Hepatocyte (in vitro differentiated cells): ENCODE measurements at regions not wholly inside any gene's neighbourhood (a gene's known extent, or its start where the extent isn't known, plus 50 kb on each side); places are given as distances from the start of the nearest gene placed in this dataset.
"Not testable (repeated sequence)": the region's sequence is repeated elsewhere in the genome, so short reads cannot be mapped to it uniquely, and the experiment has no call there.

Experiments used
- DNase-seq: peaks from one replicate; pipeline ENCODE4 v3.0.0-alpha.2; 2016; ENCODE audit warnings: low spot score
- H2AFZ ChIP-seq: fragments of 200-600 bp; sonication (generic); 2 replicates; pipeline ENCODE4 v1.6.0; 2016; ENCODE audit warnings: antibody characterized with exemption, mild to moderate bottlenecking
- H3K27ac ChIP-seq: fragments of 200-600 bp; sonication (generic); 2 replicates; pipeline ENCODE4 v1.5.1; 2016; ENCODE audit warnings: mild to moderate bottlenecking
- H3K27me3 ChIP-seq: fragments of 200-600 bp; sonication (generic); 2 replicates; pipeline ENCODE4 v1.6.1; 2016
- H3K36me3 ChIP-seq: fragments of 200-600 bp; sonication (generic); replicated peaks from 2 replicates; pipeline ENCODE4 v1.5.1; 2016; ENCODE audit warnings: low read depth; ENCODE audit not compliant: insufficient read depth
- H3K4me1 ChIP-seq: fragments of 200-600 bp; sonication (generic); 2 replicates; pipeline ENCODE4 v1.5.1; 2016; ENCODE audit warnings: mild to moderate bottlenecking, moderate library complexity; ENCODE audit not compliant: insufficient read depth
- H3K4me2 ChIP-seq: fragments of 200-600 bp; sonication (generic); 2 replicates; pipeline ENCODE4 v1.6.0; 2016
- H3K4me3 ChIP-seq: fragments of 200-600 bp; sonication (generic); 2 replicates; pipeline ENCODE4 v1.5.1; 2016; ENCODE audit warnings: mild to moderate bottlenecking
- H3K79me2 ChIP-seq: fragments of 200-600 bp; sonication (generic); 2 replicates; pipeline ENCODE4 v1.6.0; 2017; ENCODE audit warnings: mild to moderate bottlenecking
- H3K9me2 ChIP-seq: fragments of 200-600 bp; sonication (generic); replicated peaks from 2 replicates; pipeline ENCODE4 v1.6.0; 2017; ENCODE audit warnings: mild to moderate bottlenecking; ENCODE audit not compliant: insufficient read depth
- H3K9me3 ChIP-seq: fragments of 200-600 bp; sonication (generic); 2 replicates; pipeline ENCODE4 v1.5.1; 2016; ENCODE audit warnings: low read depth, mild to moderate bottlenecking
- H4K20me1 ChIP-seq: fragments of 200-600 bp; sonication (generic); 2 replicates; pipeline ENCODE4 v1.6.0; 2016; ENCODE audit warnings: mild to moderate bottlenecking; ENCODE audit not compliant: insufficient read depth, poor library complexity, severe bottlenecking
- WGBS: methylation state at CpG from one replicate; pipeline ENCODE4 v1.1.6; 2016; ENCODE audit warnings: low lambda C conversion rate; ENCODE audit errors: missing lambda C conversion rate; 5-methylcytosine and 5-hydroxymethylcytosine counted together

DNA sequence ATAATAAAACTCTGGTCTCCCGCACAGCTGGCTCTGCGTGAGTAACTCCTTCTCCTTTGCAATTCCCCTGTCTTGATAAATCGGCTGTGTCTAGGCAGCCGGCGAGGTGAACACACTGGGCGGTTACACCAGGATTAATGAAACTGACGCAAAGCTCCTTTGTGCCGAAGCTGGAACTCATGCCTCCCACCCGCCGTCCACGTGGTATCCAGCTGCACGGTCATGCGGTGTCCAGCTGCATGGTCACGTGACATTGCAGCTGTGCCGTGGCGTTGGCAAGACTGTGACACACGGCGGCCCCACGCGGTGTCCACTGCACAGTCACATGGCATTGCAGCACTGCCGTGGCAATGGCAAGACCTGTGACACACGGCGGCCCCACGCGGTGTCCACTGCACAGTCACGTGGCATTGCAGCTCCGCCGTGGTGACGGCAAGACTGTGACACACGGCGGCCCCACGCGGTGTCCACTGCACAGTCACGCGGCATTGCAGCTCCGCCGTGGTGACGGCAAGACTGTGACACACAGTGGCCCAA lies 350.6 kb downstream of the CNTNAP3B start:
- H4K20me1 ChIP-seq, H3K27ac ChIP-seq, H2AFZ ChIP-seq, H3K4me2 ChIP-seq, H3K9me3 ChIP-seq, H3K27me3 ChIP-seq, H3K4me3 ChIP-seq, H3K79me2 ChIP-seq, H3K4me1 ChIP-seq, H3K36me3 ChIP-seq, DNase-seq, H3K9me2 ChIP-seq: not testable (repeated sequence)
- WGBS: 96% methylated on average over 36 of the region's 38 CpGs

DNA sequence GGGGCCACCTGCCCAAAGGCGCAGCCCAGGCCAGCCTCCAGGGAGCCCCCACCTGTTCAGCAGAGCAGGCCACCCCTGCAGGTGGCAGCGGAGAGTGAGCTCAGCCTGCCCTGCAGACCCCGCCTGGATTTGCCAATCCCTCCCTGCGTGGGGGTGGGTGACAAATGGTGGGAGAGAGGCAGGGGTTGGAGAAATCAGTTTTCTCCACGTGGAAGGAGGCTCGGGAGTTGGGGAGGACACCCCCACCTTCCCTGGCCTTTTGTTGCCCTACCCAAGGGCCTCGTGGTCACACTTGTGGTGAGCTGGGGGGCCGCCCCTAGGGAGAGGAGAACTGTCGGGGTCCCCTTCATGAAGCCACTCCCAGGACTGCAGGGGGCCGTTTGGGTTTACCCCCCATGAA lies 351.7 kb downstream of the CNTNAP3B start:
- H3K79me2 ChIP-seq, H3K4me3 ChIP-seq, H3K9me3 ChIP-seq, H4K20me1 ChIP-seq, H3K27ac ChIP-seq, H3K9me2 ChIP-seq, DNase-seq, H3K4me1 ChIP-seq, H3K36me3 ChIP-seq, H3K4me2 ChIP-seq, H3K27me3 ChIP-seq, H2AFZ ChIP-seq: not testable (repeated sequence)
- 82% methylated on average over 9 of the region's 10 CpGs for WGBS

DNA sequence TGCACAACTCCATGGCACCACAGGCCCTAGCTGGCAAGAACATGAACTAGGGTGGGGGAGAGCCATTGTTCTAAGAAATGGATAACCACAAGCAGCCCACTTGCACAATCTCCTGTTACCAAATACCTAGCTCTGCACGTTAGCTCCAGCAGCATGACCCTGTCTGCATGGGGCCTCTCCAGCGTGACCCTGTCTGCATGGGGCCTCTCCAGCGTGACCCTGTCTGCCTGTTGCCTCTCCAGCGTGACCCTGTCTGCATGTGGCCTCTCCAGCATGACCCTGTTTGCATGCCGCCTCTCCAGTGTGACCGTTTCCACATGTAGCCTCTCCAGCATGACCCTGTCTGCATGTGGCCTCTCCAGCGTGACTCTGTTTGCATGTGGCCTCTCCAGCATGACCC lies 356.7 kb downstream of the CNTNAP3B start:
- not testable (repeated sequence) for H2AFZ ChIP-seq, H3K36me3 ChIP-seq, DNase-seq, H3K27me3 ChIP-seq, H3K79me2 ChIP-seq, H3K27ac ChIP-seq, H3K4me2 ChIP-seq, H3K4me3 ChIP-seq, H3K9me3 ChIP-seq, H3K9me2 ChIP-seq, H3K4me1 ChIP-seq, H4K20me1 ChIP-seq
- 54% methylated on average over 6 of the region's 7 CpGs for WGBS

GRCh38 chr9:41771693-41772092 lies 357.5 kb downstream of the CNTNAP3B start:
- H3K9me2 ChIP-seq, H3K4me2 ChIP-seq, H3K79me2 ChIP-seq, H3K36me3 ChIP-seq, H4K20me1 ChIP-seq, H3K4me1 ChIP-seq, H3K9me3 ChIP-seq, H3K4me3 ChIP-seq, H2AFZ ChIP-seq, DNase-seq, H3K27me3 ChIP-seq, H3K27ac ChIP-seq: not testable (repeated sequence)
- 89% methylated on average over 8 of the region's 12 CpGs for WGBS

GRCh38 chr9:41754822-41755221 lies 374.4 kb downstream of the CNTNAP3B start:
- 77% methylated on average over 6 of the region's 9 CpGs for WGBS
- not testable (repeated sequence) for H3K4me2 ChIP-seq

DNA sequence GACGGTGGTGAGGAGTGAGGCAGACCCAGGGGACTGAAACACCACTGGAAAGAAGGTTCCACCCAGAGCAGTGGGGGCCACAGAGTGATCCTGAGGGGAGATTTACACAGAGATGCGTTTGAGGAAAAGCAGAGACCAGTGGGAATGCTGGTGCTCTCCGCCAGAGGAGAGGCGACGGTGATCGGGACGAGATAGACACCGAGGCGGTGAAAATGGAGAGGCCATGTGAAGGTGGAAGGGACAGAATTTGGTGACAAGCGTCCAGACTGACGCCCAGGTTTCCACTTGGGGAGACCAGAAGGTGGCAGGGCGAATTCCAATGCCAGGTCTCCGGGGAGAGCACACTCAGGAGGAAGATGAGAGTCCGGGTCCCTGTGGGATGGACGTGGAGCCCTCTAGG lies 374.8 kb downstream of the CNTNAP3B start:
- not testable (repeated sequence) for H3K4me3 ChIP-seq, H2AFZ ChIP-seq, H3K9me2 ChIP-seq, H3K4me1 ChIP-seq, H3K4me2 ChIP-seq, H3K9me3 ChIP-seq, H4K20me1 ChIP-seq, H3K27me3 ChIP-seq, H3K27ac ChIP-seq, H3K79me2 ChIP-seq, H3K36me3 ChIP-seq
- peak; percentile 0 for DNase-seq
- WGBS: 90% methylated on average over 15 of the region's 15 CpGs

More at GRCh38 chr9:41754822-41755221, 374.4 kb downstream of the CNTNAP3B start:
- not testable (repeated sequence) for H4K20me1 ChIP-seq, H3K4me1 ChIP-seq, DNase-seq, H3K27me3 ChIP-seq, H3K27ac ChIP-seq, H3K4me3 ChIP-seq, H3K9me3 ChIP-seq, H2AFZ ChIP-seq, H3K79me2 ChIP-seq, H3K9me2 ChIP-seq, H3K36me3 ChIP-seq

- DNase-seq, H3K36me3 ChIP-seq, H3K27me3 ChIP-seq, H2AFZ ChIP-seq, H3K9me2 ChIP-seq, H3K9me3 ChIP-seq, H3K27ac ChIP-seq, H3K4me1 ChIP-seq, H4K20me1 ChIP-seq, H3K4me2 ChIP-seq, H3K79me2 ChIP-seq, H3K4me3 ChIP-seq: not testable (repeated sequence)
- WGBS: 93% methylated on average over 9 of the region's 16 CpGs
Measured at GRCh38 chr9:41741897-41742296, 387.3 kb downstream of the CNTNAP3B start.

GRCh38 chr9:41741173-41741572 lies 388.1 kb downstream of the CNTNAP3B start:
- H3K4me2 ChIP-seq, H3K27me3 ChIP-seq, H3K79me2 ChIP-seq, H4K20me1 ChIP-seq, H2AFZ ChIP-seq, H3K9me3 ChIP-seq, H3K4me1 ChIP-seq, DNase-seq, H3K9me2 ChIP-seq, H3K4me3 ChIP-seq, H3K36me3 ChIP-seq: not testable (repeated sequence)
- peak overlapping the region; percentile 60 for H3K27ac ChIP-seq
- 49% methylated on average over 4 of the region's 5 CpGs for WGBS

GRCh38 chr9:41738681-41739080 lies 390.5 kb downstream of the CNTNAP3B start:
- H2AFZ ChIP-seq, H3K9me3 ChIP-seq, DNase-seq, H3K27ac ChIP-seq, H3K4me1 ChIP-seq, H3K79me2 ChIP-seq, H3K4me3 ChIP-seq, H3K27me3 ChIP-seq, H3K4me2 ChIP-seq, H4K20me1 ChIP-seq, H3K9me2 ChIP-seq, H3K36me3 ChIP-seq: not testable (repeated sequence)
- 91% methylated on average over 5 of the region's 5 CpGs for WGBS
